DMS53 treated with DMSO at 0.1 percent for 48 hours (cell line): ENCODE measurements at regions not wholly inside any gene's neighbourhood (a gene's known extent, or its start where the extent isn't known, plus 50 kb on each side); places are given as distances from the start of the nearest gene placed in this dataset.
A peak's percentile ranks its signal among the peaks of the same experiment; 100 is the strongest.
"Not testable (repeated sequence)": the region's sequence is repeated elsewhere in the genome, so short reads cannot be mapped to it uniquely, and the experiment has no call there.

Experiments
- DNase-seq: peaks from one replicate; lab custom pipeline; 2025; ENCODE audit not compliant: unreplicated experiment; lab: John Stamatoyannopoulos, UW

DNA sequence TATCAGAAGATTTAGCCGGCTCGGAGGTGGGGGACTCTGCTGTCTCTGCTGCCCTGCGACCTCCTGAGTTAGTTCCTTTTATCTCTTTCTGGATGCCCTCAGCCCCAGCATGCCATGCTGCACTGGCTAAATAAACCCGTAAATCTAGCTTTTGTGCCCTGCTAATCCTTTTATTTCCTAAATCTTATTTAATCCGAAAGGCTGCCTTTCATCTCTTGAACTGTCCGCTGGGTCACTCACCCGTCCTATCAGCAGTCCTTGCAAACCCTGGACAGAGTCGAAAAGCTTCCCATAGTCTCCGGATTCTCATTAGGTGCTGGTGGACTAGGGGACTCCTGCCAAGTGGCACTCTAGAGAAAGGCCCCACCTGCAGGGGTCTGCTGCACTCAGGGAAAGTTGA is 122.0 kb upstream of the APCDD1 start:
- DNase-seq: no peak

DNA sequence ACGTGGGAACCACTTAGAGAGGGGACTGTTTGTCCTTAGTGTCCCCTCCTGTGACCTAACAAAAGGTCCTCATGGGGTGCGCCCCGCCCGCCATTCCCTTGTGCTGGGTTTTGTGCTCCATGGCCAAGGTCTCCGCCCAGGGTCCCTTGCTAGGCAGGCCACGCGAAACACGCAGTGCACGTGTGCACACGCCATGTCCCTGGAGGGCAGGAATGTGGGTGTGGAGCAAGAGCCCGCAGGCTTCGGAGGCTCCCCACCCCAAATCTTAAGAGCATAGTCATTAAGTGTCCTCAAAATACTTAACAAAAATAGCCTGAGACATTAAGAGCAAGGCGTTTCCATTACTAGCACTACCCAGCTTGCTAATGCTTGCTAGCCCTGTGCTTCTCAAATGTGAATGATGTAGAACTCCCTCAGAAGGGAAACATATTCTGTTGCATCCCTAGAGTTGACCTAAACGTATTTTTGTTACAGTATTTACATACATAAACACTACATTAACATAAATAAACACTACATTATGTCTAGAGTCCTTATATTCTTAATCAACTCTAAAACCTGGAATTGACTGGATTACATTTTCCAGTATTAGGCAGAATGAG is 117.6 kb upstream of the APCDD1 start:
- no peak for DNase-seq

DNA sequence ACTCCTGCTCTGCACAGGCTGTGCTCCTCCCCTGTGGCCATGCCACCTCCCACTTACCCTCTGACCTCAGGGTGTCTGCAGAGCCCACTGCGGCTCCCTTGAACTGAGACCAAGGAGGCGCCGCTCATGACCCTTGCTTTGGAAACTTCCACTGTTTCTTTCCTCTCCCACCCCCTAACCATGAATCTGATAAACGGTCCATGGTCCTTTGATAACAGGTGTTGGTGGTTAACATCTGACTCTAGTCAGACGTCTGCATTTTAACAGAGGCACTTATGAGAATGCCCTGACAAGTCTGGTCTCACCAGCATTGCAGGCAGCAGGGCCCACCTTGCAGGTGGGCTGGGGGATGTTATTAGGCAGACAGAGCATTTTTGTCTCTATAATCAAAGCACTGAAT is 113.6 kb upstream of the APCDD1 start:
- no peak for DNase-seq

DNA sequence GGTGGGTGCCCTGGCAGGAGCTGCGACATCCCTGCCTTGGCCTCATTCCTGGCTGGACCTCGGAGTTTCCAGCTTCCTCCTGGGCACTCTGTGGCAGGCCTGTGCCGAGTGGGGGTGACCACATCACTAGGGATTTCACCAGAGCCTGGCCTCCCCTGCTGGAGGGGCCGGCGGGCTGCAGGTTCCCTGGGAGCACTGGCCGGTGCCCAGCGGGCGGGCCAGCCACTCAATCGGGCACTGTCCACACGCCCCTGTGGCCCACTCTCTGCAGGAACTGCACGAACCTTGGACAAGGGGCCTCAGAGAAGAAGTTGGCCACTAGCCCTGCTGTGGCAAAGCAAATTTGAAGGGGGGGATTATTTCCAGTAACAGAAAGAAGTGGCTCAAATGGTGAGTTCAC is 110.7 kb upstream of the APCDD1 start:
- no peak for DNase-seq

DNA sequence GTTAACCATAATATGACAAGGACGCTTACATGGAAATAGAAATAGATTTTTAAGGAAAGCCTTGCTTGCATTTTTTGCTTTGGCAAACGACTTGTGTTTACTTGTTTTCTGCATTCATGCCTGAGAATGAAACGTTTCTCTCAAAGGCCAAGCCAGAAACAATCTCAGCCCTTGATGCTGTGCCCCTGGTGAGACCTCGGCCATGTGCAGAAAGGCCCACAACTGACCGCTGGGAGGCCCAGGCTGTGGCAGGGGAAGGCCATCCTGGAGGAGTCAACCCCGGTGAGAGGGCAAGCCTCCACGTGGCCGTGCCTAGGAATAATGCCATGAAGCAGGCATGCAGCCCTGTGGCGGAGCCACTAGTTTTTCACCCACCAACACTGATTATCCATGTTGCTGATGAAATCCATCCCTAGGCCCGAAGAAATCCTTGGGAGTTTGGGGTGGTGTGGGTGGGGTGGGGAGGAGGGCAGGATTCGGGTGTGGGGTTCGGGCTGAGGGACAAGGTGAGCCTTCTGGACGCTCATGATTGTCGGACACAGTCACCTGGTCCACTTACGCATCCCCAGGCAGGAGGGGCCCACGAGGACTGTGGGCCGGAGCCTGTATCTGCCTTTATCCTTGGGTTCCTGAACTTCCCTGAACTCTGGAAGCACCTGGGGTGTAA is 107.6 kb upstream of the APCDD1 start:
- no peak for DNase-seq

DNA sequence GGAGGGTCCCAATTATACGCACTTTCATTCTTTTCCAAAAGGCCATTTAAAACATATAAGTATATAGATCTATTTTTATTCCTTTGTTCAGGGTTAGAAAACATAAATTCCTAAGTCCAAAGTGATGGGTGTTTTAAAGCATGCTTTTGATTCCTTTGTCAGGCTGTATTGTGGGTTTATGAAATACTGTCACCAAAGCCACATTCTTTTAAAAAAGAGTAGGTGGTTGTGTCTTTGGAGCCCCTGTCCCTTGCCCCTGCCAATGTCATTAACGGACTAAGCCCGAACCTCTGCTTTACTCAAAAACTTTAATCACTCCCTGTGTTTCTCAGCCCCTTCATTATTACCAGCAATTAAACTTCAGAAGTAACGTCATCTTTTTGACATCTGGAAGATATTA is 104.9 kb upstream of the APCDD1 start:
- no peak for DNase-seq

DNA sequence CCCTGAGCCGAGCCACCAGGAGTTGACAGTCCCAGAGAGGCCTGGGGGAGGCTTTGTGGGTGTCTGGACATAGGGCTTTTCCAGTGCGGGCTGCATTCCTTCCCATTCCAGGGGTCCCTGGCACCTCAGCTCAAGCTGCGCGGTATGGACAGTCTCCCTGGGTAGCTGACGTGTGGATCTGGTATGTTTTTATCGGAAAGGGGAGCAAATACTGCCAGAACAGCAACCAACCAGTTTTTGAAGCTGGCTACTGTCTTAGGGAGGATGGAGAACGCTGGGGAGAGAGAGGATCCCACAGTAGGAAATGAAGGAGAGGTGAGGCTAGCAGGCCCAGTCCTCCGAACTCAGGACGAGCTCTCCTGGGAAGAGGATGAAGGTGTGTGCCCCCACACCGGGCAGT is 103.8 kb upstream of the APCDD1 start:
- no peak for DNase-seq

DNA sequence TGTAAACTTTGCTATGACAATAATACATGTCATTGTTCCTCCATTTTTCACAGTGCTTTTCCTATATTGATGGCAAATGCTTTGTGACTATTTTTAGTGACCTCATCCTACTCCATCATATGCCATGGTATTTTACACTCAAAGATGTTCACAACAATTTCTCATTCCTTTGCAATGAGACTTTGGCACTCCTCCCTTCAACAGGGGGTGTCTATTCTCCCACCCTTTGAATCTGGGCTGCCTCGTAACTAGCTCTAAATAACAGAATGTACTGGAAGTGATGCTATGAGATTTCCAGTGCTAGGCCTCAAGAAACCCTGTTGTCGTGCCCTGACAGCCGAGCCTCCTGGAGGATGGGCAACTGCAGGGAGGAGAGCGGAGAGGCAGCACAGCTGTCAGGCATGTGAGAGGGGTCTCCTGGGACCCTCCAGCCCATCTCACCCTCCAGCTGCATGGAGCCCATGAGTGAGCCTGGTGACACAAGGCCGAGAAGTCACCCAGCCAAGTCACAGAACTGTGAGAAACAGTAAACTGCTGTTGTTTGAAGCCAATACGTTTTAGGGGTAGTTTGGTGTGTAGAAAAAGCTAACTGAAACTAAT is 103.1 kb upstream of the APCDD1 start:
- no peak for DNase-seq

DNA sequence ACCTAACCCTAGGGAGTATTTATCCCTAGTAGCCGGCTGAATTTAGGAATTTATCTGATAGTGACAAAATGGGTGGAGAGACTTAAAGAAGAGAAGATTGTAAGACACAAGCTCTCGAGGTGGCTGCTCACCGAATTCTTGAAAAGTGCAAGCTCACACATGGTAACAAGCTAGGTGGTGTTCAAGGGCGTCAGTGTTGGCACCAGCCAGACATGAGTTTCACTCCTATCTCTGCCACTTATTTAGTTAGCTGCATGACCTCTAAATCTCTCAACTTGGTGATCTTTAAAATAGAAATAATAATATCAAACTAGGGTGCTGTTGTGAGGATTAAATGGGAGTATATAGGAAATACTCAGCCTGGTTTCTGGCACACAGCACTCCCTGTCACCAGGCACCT is 102.6 kb upstream of the APCDD1 start:
- DNase-seq: no peak

DNA sequence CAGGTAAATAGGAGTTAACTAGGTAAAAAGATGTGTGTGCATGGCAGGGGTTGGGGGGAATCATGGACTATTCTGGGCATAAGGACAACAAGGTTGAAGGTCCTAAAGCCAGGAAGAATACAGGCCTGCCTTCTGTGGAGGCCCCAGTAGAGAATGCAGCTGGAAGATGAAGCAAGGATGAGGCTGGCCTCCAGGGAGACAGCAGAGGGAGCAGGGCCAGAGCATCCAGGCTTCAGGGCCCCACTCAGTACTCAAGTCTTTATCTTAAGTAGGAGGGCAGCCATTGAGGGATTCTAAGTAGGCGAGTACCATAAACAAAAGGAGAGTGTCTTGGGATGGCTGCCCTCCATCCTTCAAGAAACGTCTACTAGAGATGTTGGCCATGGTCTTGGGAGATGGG is 101.8 kb upstream of the APCDD1 start:
- no peak for DNase-seq

DNA sequence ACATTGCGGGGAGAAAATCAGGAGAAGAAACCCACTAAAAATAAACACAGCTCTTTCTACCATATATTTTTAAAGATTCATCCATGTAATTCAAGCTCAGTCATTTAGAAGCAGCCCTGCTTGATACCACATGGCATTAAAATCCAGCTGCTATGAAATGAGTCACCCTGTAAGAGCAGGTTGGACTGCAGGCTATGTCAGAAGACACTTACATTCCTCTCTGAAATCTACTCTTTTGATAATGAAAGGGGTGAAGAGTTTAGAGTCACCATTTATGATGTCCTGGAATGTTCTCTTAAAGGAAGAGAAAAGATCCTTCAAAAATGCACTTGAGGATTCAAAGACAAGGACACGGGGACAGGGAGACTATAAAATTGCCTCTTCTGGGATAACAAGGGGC is 100.6 kb upstream of the APCDD1 start:
- peak; percentile 48 for DNase-seq

DNA sequence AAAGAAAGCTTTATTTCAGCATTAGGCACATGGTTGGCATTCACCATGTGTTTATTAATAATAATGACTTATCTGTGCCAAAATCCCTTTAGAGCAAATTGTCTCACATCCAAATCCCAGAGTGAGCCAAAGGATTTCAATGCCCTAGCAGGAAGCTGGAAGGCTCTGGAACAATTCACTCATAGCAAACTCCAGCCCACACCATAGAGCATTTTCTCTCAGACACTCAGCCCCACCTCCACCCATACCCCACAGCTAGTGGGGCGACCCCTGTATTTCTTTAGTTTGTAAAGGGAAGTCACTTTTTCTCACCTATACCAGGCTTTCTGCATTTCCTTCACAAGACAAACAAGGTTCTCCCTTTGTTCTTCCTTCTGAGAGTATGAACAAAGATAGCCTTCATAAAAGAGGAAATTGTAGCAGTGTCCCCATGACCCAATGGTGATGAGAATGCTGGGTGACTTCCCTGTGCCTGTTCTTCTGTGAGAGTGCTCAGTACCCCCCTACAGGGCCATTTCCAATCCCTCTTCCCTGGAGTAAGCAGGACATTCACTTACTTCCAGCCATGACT is 100.1 kb upstream of the APCDD1 start:
- DNase-seq: no peak

DNA sequence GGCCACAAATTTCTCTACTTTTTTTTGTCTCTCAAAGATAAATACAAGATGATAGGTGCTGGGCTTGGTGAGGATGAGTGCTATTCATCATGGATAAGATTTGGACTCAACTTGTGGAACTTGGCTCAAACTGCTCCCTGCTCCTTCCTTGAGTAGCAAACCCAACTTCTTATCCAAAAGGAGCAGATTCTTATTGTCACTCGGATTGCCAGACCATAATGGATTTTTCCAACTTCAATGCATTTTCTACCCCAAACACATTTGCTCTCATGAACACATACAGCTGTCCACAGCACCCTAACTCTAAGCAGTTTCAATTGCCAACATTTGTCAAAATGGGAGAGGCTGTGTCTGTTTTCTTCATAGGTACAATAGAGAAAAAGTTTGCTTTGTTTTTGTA is 99.5 kb upstream of the APCDD1 start:
- no peak for DNase-seq

DNA sequence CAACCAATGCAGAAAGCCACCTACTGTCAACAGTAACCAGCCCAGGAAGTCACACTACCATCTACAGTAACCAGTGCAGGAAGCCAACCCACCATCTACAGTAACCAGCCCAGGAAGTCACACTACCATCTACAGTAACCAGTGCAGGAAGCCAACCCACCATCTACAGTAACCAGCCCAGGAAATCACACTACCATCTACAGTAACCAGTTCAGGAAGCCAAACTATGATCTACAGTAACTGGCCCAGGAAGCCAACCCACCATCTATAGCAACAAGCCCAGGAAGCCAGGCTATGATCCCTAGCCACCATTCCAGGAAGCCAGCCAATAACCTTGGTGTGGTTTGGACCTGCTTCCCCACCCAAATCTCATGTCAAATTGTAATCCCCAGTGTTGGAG is 97.4 kb upstream of the APCDD1 start:
- DNase-seq: not testable (repeated sequence)

DNA sequence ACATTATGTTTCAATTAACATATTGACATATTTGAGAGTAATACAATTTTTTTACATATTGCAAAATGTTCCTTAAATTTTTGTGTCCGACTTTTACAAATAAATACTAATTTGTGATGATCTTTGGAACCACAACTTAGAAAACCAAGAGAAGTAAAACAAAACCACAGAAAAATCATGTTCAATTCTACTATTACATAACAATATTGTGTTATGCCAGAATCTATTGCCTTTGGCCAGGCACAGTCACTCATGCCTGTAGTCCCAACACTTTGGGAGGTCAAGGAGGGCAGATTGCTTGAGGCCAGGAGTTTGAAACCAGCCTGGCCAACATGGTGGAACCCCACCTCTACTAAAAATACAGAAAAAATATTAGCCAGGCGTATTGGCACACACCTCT is 92.8 kb upstream of the APCDD1 start:
- DNase-seq: no peak

DNA sequence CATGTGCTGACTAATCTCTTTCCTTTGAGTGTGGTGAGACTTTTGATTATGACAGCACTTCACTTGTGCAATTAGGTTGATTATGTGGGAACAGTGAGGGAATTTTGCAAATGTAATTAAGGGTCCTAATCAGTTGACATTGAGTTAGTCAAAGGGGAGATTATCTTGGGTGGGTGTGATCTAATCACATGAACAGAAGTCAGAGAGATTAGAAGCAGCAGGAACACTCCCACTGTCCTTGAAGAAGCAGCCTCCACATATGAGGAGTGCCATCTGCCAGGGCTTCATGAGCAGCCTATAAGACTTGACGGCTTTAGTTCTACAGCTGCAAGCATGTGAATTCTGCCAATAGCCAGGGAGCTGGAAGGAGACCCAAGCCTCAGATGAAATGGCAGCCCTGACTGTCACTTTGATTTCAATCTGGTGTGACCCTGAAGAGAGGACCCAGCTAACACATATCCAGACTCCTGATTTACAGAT is 89.4 kb upstream of the APCDD1 start:
- DNase-seq: no peak

DNA sequence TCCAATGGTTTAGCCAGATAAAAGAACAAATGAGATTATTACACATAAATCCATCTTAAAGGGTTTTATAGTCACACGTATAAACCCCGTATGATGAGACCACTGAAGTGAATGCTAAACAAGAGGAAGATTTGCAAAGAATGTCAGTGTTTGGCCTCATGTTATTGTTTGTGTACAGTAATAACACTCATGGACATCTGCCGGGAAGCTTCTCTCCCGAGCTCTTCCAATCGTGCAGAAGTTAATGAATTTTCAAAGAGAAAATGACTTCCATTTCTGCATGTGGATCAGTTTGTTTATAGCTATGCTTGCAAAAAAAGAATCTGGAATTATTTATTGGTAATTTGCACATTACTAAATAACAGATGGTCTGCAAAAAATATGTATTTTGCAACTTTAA is 88.5 kb upstream of the APCDD1 start:
- no peak for DNase-seq

DNA sequence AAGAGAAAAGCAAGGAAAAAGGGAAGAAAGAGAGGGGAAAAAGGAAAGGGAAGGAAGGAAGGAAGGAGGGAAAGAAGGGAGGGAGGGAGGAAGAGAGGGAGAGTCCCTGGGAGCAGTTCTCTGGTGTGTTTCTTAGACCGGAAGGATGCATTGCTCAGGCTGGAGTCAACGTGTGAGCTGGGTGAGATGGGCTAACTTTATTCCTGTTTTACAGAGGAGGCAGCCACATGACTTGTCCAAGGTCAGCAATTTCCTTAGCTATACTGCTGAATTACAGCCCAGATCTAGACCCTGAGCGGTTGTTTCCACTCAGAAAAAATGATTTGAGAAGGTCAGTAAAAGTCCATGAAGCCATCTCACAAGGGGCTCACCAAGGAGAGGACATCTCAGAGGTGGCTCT is 86.6 kb upstream of the APCDD1 start:
- no peak for DNase-seq

DNA sequence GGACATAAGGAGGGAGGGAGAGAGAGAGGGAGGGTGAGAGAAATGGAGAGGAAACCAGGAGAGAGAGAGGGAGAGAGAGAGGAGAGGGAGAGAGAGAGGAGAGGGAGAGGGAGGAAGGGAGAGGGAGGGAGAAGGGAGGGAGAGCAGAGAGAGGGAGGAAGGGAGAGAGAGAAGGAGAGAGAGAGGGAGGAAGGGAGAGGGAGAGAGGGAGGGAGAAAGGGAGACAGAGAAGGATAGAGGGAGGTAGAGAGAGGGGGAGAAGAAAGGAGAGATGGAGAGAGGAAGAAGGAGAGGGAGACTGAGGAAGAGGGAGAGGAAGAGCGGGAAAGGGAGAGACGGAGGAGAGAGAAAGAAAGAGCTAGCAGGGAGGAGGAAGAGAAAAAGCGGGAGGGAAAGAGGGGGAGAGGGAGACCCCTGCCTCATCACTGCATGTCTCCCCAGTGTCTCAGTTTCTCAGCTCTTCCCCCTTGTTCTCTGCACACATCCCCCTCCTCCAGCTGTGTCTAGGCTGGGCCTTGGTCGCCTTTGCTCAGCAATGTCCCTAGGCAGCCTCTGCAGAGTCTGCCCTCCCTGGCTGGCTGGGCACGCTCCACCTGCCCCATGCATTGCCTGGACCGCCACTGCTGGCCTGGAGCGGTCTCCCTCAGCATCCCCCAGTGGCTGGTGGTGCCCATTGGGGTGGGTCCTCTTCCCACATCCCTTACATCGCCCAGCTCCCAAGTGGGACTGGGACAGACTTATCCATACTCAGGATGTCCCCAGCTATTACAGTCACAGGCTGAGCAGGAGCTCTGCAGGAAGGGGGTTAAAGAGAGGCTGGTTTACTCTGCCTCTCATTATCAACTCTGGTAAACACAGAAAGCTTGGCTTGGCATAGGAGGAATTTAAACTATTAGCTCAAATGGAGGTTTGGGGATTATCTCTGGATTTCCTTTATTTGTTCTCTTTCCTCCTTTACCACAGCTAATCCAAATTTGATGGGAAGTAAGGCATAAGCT is 85.7 kb upstream of the APCDD1 start:
- no peak for DNase-seq

DNA sequence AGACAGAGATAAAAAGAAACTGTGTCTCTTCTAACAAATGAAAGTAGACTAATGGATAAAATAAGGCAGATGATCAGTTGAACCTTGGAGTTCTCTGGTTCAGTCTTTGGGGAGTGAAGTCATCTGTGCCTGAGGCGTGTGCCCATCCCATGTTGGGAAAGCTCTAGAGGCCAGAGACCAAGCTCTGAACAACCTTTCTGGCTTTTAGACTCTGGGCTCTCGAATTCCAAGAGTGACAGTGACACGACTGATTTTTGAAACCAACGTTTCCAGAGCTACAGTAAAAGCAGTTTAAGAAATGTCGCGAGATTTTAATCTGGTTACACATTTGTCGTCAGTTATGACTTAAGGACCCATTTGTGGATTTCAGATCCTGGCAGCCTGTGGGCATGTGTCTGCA is 83.7 kb upstream of the APCDD1 start:
- DNase-seq: no peak

DNA sequence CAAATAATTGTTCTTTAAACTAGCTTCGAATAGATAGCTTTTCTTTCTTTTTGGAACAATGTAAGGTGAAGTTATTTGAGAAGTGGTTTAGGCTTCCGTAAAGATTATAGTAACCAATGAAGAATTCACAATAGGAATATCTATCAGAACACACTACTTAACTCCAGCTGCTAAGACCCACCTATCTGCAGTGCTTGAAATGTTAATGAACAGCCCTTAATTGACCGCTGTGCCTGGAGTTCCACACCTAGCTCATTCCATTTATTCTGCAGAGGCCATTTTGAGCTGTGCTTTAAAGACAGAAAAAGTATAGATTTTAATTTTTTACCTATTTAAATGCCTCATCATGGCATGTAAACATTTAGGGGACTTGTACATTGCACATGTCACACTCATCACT is 83.3 kb upstream of the APCDD1 start:
- DNase-seq: no peak
